ENCODE measurements at regions not wholly inside any gene's neighbourhood (a gene's known extent, or its start where the extent isn't known, plus 50 kb on each side); places are given as distances from the start of the nearest gene placed in this dataset.

DNA sequence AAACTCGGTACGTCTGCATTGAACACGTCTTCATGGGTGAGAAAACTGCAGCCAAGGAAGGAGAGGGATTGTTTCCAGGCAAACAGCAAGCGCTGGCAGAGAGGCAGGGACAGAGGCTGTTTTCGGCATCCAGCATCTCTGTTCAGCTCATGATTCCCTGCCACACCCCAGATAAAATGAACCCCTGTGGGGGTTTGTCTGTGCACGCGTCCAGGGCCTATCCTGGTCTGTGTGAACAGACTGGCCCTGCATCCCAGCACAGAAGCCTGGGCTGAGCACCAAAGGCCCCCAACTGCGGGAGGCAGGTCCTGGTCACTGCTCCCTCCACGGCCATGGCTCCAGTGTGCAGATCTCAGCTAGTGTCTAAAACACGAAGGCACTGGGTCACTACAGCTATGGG lies 83.3 kb upstream of the FAM20C start:
- TF ChIP-seq, protein P1, sequence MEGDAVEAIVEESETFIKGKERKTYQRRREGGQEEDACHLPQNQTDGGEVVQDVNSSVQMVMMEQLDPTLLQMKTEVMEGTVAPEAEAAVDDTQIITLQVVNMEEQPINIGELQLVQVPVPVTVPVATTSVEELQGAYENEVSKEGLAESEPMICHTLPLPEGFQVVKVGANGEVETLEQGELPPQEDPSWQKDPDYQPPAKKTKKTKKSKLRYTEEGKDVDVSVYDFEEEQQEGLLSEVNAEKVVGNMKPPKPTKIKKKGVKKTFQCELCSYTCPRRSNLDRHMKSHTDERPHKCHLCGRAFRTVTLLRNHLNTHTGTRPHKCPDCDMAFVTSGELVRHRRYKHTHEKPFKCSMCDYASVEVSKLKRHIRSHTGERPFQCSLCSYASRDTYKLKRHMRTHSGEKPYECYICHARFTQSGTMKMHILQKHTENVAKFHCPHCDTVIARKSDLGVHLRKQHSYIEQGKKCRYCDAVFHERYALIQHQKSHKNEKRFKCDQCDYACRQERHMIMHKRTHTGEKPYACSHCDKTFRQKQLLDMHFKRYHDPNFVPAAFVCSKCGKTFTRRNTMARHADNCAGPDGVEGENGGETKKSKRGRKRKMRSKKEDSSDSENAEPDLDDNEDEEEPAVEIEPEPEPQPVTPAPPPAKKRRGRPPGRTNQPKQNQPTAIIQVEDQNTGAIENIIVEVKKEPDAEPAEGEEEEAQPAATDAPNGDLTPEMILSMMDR (IDR thresholded peaks at IDR 0.05): no peak
- TF ChIP-seq POLR2A (IDR thresholded peaks at IDR 0.05): no peak
